HEK293T (cell line): ENCODE measurements at regions not wholly inside any gene's neighbourhood (a gene's known extent, or its start where the extent isn't known, plus 50 kb on each side); places are given as distances from the start of the nearest gene placed in this dataset.

Source experiments
- CTBP1 ChIP-seq: fragments of 450-650 bp; IDR thresholded peaks from 2 replicates; pipeline ENCODE4 v1.6.1; 2016; ENCODE audit warnings: borderline replicate concordance
- SP1 ChIP-seq: fragments of 450-650 bp; IDR thresholded peaks from 2 replicates; pipeline ENCODE4 v1.6.1; 2017
- TARDBP ChIP-seq: fragments of 450-650 bp; IDR thresholded peaks from 2 replicates; pipeline ENCODE4 v1.6.1; 2016
- ZNF384 ChIP-seq: fragments of 450-650 bp; IDR thresholded peaks from 2 replicates; pipeline ENCODE4 v1.6.1; 2016

- TF ChIP-seq SP1: no peak
- TF ChIP-seq TARDBP: no peak
- no peak for TF ChIP-seq ZNF384
- no peak for TF ChIP-seq CTBP1
Measured at GRCh38 chr9:80500300-80500699, 928.5 kb downstream of the TLE4 start.
